ENCODE measurements at regions not wholly inside any gene's neighbourhood (a gene's known extent, or its start where the extent isn't known, plus 50 kb on each side); places are given as distances from the start of the nearest gene placed in this dataset.

GRCh38 chrX:39750848-39751247 lies 346.9 kb downstream of the BCOR start:
- TF ChIP-seq CTCF (IDR thresholded peaks at IDR 0.05) (no peak), POLR2AphosphoS5 (IDR thresholded peaks at IDR 0.05) (no peak), POLR2A (IDR thresholded peaks at IDR 0.05) (no peak)
